Type B pancreatic cell (in vitro differentiated cells): ENCODE measurements at regions not wholly inside any gene's neighbourhood (a gene's known extent, or its start where the extent isn't known, plus 50 kb on each side); places are given as distances from the start of the nearest gene placed in this dataset.

Experiments
- DNase-seq: peaks from one replicate; pipeline ENCODE4 v3.0.0; 2021; ENCODE audit warnings: mixed read lengths; ENCODE audit not compliant: unreplicated experiment; ENCODE audit errors: extremely low spot score
- H3K27ac Mint-ChIP-seq: 2 replicates; pipeline ENCODE4 v1.8.0; 2021; ENCODE audit warnings: mild to moderate bottlenecking, mixed read lengths
- H3K27me3 Mint-ChIP-seq: 2 replicates; pipeline ENCODE4 v1.8.0; 2021; ENCODE audit warnings: mixed read lengths
- H3K36me3 Mint-ChIP-seq: 2 replicates; pipeline ENCODE4 v1.8.0; 2021; ENCODE audit warnings: mixed read lengths
- H3K4me1 Mint-ChIP-seq: one replicate; pipeline ENCODE4 v1.8.0; 2021; ENCODE audit warnings: mixed read lengths; ENCODE audit not compliant: unreplicated experiment
- H3K4me3 Mint-ChIP-seq: 2 replicates; pipeline ENCODE4 v1.8.0; 2021; ENCODE audit warnings: mild to moderate bottlenecking, mixed read lengths
- H3K9me3 Mint-ChIP-seq: 2 replicates; pipeline ENCODE4 v1.8.0; 2021; ENCODE audit warnings: mixed read lengths
- TF ChIP-seq, protein P1 (sequence below): fragments of 200-600 bp; sonication (generic); conservative IDR thresholded peaks from 2 replicates; pipeline ENCODE4 v1.5.0; 2021; ENCODE audit warnings: antibody characterized with exemption, mild to moderate bottlenecking

DNA sequence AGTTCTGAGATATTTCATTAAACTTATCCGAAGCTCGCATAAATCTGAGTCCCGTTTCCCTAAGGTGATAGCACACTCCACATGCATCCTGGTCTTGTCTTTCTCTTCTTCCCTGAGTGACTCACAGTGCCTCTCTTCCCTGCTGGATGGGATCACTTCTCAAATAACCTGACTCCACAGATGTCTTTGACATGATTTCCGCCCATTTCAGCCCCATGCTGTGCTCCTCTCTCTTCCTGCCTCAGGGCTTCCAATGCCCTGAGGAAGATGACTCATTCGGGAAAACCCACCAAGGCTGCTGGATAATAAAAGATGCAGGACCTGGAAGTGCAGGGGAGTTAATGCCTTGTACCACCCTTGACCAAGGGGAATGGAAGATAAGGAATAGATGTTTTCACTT is 441.7 kb upstream of the SOX11 start:
- Mint-ChIP-seq H3K27ac (no peak overlapping the region), H3K4me3 (no peak overlapping the region), H3K9me3 (peaks cover 15% of the 10 kb centered on the region), H3K27me3 (no peaks in the 10 kb centered on the region), H3K4me1 (peaks cover 9% of the 10 kb centered on the region), H3K36me3 (no peaks in the 10 kb centered on the region)
- no peak for DNase-seq
- TF ChIP-seq, protein P1, sequence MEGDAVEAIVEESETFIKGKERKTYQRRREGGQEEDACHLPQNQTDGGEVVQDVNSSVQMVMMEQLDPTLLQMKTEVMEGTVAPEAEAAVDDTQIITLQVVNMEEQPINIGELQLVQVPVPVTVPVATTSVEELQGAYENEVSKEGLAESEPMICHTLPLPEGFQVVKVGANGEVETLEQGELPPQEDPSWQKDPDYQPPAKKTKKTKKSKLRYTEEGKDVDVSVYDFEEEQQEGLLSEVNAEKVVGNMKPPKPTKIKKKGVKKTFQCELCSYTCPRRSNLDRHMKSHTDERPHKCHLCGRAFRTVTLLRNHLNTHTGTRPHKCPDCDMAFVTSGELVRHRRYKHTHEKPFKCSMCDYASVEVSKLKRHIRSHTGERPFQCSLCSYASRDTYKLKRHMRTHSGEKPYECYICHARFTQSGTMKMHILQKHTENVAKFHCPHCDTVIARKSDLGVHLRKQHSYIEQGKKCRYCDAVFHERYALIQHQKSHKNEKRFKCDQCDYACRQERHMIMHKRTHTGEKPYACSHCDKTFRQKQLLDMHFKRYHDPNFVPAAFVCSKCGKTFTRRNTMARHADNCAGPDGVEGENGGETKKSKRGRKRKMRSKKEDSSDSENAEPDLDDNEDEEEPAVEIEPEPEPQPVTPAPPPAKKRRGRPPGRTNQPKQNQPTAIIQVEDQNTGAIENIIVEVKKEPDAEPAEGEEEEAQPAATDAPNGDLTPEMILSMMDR, result no peak

DNA sequence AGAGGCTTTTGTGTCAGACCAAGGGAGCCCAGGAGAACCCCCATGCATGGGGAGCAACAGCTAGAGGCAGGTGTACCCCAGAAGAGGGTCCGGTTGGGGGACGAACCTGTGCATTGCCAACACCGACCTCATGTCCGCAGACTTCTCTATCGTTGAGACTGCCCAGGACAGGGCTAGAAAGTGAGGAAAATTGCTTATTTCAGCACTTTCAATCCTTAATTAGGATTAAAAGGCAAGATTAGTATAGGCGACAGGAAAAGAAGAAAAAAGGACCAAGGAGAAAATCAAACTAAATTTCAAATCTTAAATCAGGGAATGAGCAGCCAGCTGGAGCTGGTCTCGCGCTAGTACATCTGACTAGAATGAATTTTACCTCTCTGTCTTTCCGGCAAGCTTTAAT is 438.9 kb upstream of the SOX11 start:
- TF ChIP-seq, protein P1, result no peak
- Mint-ChIP-seq H3K4me1 (peaks cover 9% of the 10 kb centered on the region), H3K36me3 (no peaks in the 10 kb centered on the region), H3K27ac (no peak overlapping the region), H3K27me3 (no peaks in the 10 kb centered on the region), H3K4me3 (no peak overlapping the region), H3K9me3 (peaks cover 15% of the 10 kb centered on the region)
- DNase-seq, result no peak

DNA sequence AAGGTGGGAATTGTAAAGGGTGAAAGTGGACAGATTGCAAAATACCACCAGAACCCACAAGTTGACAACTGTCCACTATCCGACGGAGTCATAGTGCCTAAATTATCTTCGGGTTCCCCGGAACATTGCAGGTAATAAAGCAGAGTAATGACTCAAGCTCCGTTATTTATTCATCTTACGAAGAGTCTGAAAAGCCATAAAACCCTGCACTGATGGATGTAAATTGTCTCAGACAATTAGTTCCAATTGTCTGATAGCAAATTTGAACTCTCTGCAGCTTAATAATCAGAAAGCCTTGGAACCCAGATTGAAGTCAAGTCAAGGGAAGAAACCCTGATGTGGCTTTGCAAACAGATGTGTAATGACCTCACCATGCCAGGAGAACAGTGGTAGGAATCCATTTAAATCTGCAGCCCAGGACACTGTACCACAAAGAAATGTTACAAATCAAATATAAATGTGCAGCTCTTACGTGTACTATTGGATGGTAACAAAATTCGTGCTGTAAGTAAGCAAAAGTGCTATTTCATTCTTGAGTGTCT is 437.3 kb upstream of the SOX11 start:
- TF ChIP-seq, protein P1, result no peak
- H3K4me3 Mint-ChIP-seq, result no peak overlapping the region
- peaks cover 15% of the 10 kb centered on the region for H3K9me3 Mint-ChIP-seq
- peaks cover 8% of the 10 kb centered on the region for H3K4me1 Mint-ChIP-seq
- no peaks in the 10 kb centered on the region for H3K36me3 Mint-ChIP-seq
- H3K27ac Mint-ChIP-seq, result no peak overlapping the region
- no peak for DNase-seq
- H3K27me3 Mint-ChIP-seq, result no peaks in the 10 kb centered on the region

DNA sequence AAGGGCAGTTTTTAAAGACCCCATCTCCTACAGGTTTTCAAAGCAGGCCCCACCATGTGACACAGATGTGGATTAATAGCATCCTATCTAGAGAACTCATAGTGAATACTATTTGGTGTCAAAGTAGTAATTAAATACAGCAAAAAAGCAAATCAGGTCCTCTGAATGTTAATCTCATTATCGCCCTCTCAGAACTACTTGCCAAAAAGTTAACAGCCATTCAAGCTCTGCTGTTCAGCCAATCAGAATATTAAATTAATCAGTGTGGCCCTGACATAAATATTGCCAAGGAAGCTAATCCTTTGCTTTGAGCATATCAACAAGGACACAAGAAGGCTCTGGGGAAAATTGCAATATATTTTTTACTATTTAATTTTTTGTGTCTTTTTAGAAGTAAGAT is 428.9 kb upstream of the SOX11 start:
- no peaks in the 10 kb centered on the region for H3K36me3 Mint-ChIP-seq
- no peaks in the 10 kb centered on the region for H3K4me1 Mint-ChIP-seq
- no peaks in the 10 kb centered on the region for H3K27me3 Mint-ChIP-seq
- TF ChIP-seq, protein P1, result no peak
- no peak overlapping the region for H3K4me3 Mint-ChIP-seq
- no peak overlapping the region for H3K27ac Mint-ChIP-seq
- no peak for DNase-seq
- no peaks in the 10 kb centered on the region for H3K9me3 Mint-ChIP-seq

DNA sequence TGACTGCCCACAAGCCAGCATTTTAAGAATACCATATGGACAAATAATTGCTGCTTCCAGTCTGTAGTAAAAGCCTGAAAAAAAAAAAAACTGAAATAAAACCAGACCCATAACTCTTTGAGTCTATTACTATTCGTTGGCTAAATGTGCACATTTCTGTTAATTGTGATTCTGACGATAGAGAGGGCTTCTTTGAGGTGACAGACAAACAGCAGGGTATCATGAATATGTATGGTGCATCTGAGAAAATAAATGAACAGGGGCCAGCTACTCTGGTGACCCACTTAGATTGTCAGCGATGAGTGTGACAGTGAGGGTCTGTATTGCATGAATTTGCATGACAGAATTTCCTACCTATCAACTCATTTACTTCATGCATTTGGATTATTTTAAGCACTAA is 427.8 kb upstream of the SOX11 start:
- H3K27me3 Mint-ChIP-seq, result no peaks in the 10 kb centered on the region
- no peak for DNase-seq
- no peak overlapping the region for H3K27ac Mint-ChIP-seq
- TF ChIP-seq, protein P1, result no peak
- no peaks in the 10 kb centered on the region for H3K9me3 Mint-ChIP-seq
- no peak overlapping the region for H3K4me3 Mint-ChIP-seq
- no peaks in the 10 kb centered on the region for H3K4me1 Mint-ChIP-seq
- H3K36me3 Mint-ChIP-seq, result no peaks in the 10 kb centered on the region

DNA sequence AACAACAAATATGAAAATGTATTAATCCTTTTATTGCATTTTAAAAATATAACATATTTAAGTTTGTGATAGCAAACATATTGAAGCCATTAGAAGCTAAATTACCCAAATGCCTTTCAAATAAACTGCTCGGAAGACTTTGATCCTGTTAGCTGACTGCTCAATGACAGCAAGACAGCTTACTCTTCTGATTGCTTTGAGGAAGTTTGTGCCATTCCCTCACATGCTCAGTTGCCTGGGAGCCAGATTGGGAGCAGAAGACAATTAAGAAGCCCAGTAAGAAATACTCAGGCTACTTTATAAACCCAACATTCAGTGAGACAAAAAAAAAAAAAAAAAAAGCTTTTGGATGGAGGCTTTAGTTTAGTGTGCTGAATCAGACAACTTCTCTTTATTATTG is 407.1 kb upstream of the SOX11 start:
- Mint-ChIP-seq H3K36me3 (no peaks in the 10 kb centered on the region), H3K27me3 (no peaks in the 10 kb centered on the region), H3K27ac (no peak overlapping the region), H3K4me3 (no peak overlapping the region), H3K4me1 (peaks cover 28% of the 10 kb centered on the region), H3K9me3 (no peaks in the 10 kb centered on the region)
- no peak for DNase-seq
- TF ChIP-seq, protein P1, result no peak
